PC-9 (cell line): ENCODE measurements at regions not wholly inside any gene's neighbourhood (a gene's known extent, or its start where the extent isn't known, plus 50 kb on each side); places are given as distances from the start of the nearest gene placed in this dataset.

ENCODE experiments used
- CTCF ChIP-seq: fragments of 200-600 bp; sonication (generic); conservative IDR thresholded peaks from 2 replicates; pipeline ENCODE4 v1.6.1; 2017; ENCODE audit warnings: mixed run types, antibody characterized with exemption, mild to moderate bottlenecking, moderate library complexity
- EZH2 ChIP-seq: fragments of 200-600 bp; sonication (generic); IDR thresholded peaks from 2 replicates; pipeline ENCODE4 v1.8.0; 2017; ENCODE audit warnings: antibody characterized with exemption, low read depth

- TF ChIP-seq CTCF, result no peak
- TF ChIP-seq EZH2, result no peak
These were observed 79.0 kb upstream of the RAB27B start for GRCh38 chr18:54749291-54749690.
